ENCODE measurements at regions not wholly inside any gene's neighbourhood (a gene's known extent, or its start where the extent isn't known, plus 50 kb on each side); places are given as distances from the start of the nearest gene placed in this dataset.

GRCh38 chr3:63094642-63095408, 183.3 kb upstream of the SYNPR start:
- H3K27ac ChIP-seq (replicated peaks), result no peak overlapping the region
- TF ChIP-seq REST (IDR thresholded peaks at IDR 0.05; ENCODE audit: insufficient replicate concordance, low read depth), result no peak
- TF ChIP-seq, protein P1, sequence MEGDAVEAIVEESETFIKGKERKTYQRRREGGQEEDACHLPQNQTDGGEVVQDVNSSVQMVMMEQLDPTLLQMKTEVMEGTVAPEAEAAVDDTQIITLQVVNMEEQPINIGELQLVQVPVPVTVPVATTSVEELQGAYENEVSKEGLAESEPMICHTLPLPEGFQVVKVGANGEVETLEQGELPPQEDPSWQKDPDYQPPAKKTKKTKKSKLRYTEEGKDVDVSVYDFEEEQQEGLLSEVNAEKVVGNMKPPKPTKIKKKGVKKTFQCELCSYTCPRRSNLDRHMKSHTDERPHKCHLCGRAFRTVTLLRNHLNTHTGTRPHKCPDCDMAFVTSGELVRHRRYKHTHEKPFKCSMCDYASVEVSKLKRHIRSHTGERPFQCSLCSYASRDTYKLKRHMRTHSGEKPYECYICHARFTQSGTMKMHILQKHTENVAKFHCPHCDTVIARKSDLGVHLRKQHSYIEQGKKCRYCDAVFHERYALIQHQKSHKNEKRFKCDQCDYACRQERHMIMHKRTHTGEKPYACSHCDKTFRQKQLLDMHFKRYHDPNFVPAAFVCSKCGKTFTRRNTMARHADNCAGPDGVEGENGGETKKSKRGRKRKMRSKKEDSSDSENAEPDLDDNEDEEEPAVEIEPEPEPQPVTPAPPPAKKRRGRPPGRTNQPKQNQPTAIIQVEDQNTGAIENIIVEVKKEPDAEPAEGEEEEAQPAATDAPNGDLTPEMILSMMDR (IDR thresholded peaks at IDR 0.05; ENCODE audit: insufficient read depth, low read length), result no peak
- no peak for TF ChIP-seq POLR2AphosphoS5 (IDR thresholded peaks at IDR 0.05; ENCODE audit: low read depth)
- no peak for TF ChIP-seq SPI1 (IDR thresholded peaks at IDR 0.05; ENCODE audit: borderline replicate concordance, low read depth)
- no peak for TF ChIP-seq GABPA (IDR thresholded peaks at IDR 0.05; ENCODE audit: low read depth)
- no peaks in the 10 kb centered on the region for H3K27me3 ChIP-seq (ENCODE audit: insufficient read depth, poor library complexity, severe bottlenecking)
- H3K4me3 ChIP-seq (replicated peaks; ENCODE audit: insufficient read depth, low read length), result no peak overlapping the region
- DNase-seq (ENCODE audit: low read depth in 1 of 2, low spot score in 1 of 2), result no peak

DNA sequence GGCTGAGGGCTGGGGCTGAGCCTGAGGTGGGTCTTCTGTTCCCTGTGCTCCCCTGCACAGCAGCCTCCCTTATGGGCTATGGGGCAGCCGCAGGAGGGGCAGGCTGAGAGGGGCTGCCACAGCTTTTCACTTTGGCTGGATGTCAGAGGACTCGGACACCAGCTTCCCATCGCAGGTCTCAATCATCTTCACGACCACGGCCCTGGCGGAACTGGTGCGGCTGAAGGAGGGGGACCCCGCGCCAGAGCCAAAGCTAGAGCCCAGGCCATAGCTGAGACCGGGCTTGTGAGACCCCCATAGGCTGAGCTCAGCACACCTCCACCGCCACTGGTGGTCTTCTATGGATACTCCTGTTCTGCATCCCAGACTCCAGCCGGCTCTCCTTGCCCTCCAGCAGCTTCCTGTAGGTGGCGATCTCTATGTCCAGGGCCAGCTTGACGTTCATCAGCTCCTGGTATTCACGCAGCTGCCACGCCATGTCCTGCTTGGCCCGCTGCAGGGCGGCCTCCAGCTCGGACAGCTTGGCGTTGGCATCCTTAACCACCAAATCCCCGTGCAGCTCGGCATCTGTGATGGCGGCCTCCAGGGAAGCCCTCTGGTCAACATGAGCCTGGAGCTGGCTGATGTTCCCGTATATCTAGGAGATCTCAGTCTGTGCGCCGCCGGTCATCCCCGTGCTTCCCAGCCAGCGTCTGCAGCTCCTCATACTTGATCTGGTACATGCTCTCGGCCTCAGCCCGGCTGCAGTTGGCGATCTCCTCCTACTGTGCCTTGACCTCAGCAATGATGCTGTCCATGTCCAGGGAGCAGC, 181.7 kb upstream of the SYNPR start:
- H3K4me3 ChIP-seq (replicated peaks; ENCODE audit: insufficient read depth, low read length), result no peak overlapping the region
- no peak overlapping the region for H3K27ac ChIP-seq (replicated peaks)
- no peaks in the 10 kb centered on the region for H3K27me3 ChIP-seq (ENCODE audit: insufficient read depth, poor library complexity, severe bottlenecking)
- no peak for DNase-seq (ENCODE audit: low read depth in 1 of 2, low spot score in 1 of 2)
- TF ChIP-seq REST (IDR thresholded peaks at IDR 0.05; ENCODE audit: insufficient replicate concordance, low read depth) (no peak), SPI1 (IDR thresholded peaks at IDR 0.05; ENCODE audit: borderline replicate concordance, low read depth) (no peak), POLR2AphosphoS5 (IDR thresholded peaks at IDR 0.05; ENCODE audit: low read depth) (no peak)
- TF ChIP-seq, protein P1 (IDR thresholded peaks at IDR 0.05; ENCODE audit: insufficient read depth, low read length), result no peak

DNA sequence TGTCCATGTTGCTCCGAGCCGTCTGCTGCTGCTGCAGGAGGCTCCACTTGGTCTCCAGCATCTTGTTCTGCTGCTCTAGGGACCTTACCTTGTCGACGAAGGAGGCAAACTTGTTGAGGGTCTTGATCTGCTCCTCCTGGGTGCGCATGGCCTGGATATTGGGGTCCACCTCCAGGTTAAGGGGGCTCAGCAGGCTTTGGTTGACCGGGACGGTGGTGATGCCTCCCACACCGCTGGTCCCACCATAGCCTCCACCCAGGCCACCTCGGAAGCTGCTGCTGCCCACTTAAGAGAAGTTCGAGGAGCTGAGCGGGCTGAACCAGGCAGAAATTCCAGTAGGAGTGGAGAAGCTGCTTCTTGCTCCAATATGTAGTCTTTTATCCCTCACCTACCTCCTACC, 180.7 kb upstream of the SYNPR start:
- no peak for TF ChIP-seq SPI1 (IDR thresholded peaks at IDR 0.05; ENCODE audit: borderline replicate concordance, low read depth)
- TF ChIP-seq POLR2AphosphoS5 (IDR thresholded peaks at IDR 0.05; ENCODE audit: low read depth), result no peak
- TF ChIP-seq, protein P1 (IDR thresholded peaks at IDR 0.05; ENCODE audit: insufficient read depth, low read length), result no peak
- TF ChIP-seq GABPA (IDR thresholded peaks at IDR 0.05; ENCODE audit: low read depth), result no peak
- TF ChIP-seq REST (IDR thresholded peaks at IDR 0.05; ENCODE audit: insufficient replicate concordance, low read depth), result no peak
- Histone ChIP-seq H3K27me3 (ENCODE audit: insufficient read depth, poor library complexity, severe bottlenecking) (no peaks in the 10 kb centered on the region), H3K27ac (replicated peaks) (no peak overlapping the region), H3K4me3 (replicated peaks; ENCODE audit: insufficient read depth, low read length) (no peak overlapping the region)
- no peak for DNase-seq (ENCODE audit: low read depth in 1 of 2, low spot score in 1 of 2)

Measured in HL-60 (cell line).